ENCODE measurements at regions not wholly inside any gene's neighbourhood (a gene's known extent, or its start where the extent isn't known, plus 50 kb on each side); places are given as distances from the start of the nearest gene placed in this dataset.

GRCh38 chr4:145348291-145348690 lies 133.4 kb upstream of the SMAD1 start:
- H3K27ac Mint-ChIP-seq, result no peak overlapping the region
- TF ChIP-seq CTCF (conservative IDR thresholded peaks at IDR 0.05), result no peak

More at GRCh38 chr4:145348291-145348690, 133.4 kb upstream of the SMAD1 start:
- Histone ChIP-seq H3K4ac (ENCODE audit: low read depth, low read length) (no peak overlapping the region), H3K27ac (ENCODE audit: insufficient read length, low read depth, low read length) (no peak overlapping the region), H3K27me3 (ENCODE audit: insufficient read depth, low read length) (no peaks in the 10 kb centered on the region), H2BK120ac (ENCODE audit: low read depth, low read length, poor library complexity, severe bottlenecking) (no peak overlapping the region), H3K14ac (ENCODE audit: insufficient read depth, low read length) (no peak overlapping the region), H2BK15ac (ENCODE audit: low read depth, low read length) (no peak overlapping the region), H4K8ac (replicated peaks; ENCODE audit: insufficient read length, low read depth, low read length) (no peak overlapping the region), H4K20me1 (ENCODE audit: control insufficient read depth, insufficient read depth, insufficient read length) (no peaks in the 10 kb centered on the region), H4K91ac (ENCODE audit: insufficient read length, low read depth, low read length) (no peak overlapping the region), H3K4me1 (ENCODE audit: insufficient read depth, low read length) (no peaks in the 10 kb centered on the region), H3K79me2 (ENCODE audit: insufficient read depth, low read length) (no peaks in the 10 kb centered on the region), H2AK5ac (ENCODE audit: insufficient read length, low read length) (no peak overlapping the region), H3K56ac (ENCODE audit: insufficient read length, low read depth, low read length) (no peak overlapping the region), H2BK12ac (ENCODE audit: insufficient read length, low read depth, low read length) (no peak overlapping the region), H3K23ac (ENCODE audit: insufficient read length, low read depth, low read length) (no peak overlapping the region), H3T11ph (ENCODE audit: low read length) (no peak overlapping the region), H2BK5ac (ENCODE audit: insufficient read length, low read length) (no peak overlapping the region), H3K18ac (ENCODE audit: insufficient read length, low read depth, low read length) (no peak overlapping the region), H3K4me2 (ENCODE audit: insufficient read depth, insufficient read length, low read length) (no peak overlapping the region), H2AFZ (ENCODE audit: low read length) (no peak overlapping the region), H3K9me3 (ENCODE audit: control insufficient read depth, low read depth, low read length) (no peaks in the 10 kb centered on the region), H3K23me2 (ENCODE audit: insufficient read length, low read depth, low read length, poor library complexity, severe bottlenecking) (no peaks in the 10 kb centered on the region), H4K5ac (ENCODE audit: insufficient read length, low read depth, low read length) (no peak overlapping the region), H3K9ac (ENCODE audit: extremely low read depth, insufficient read length, low read length) (no peak overlapping the region), H2BK20ac (ENCODE audit: low read depth, low read length, poor library complexity, severe bottlenecking) (no peak overlapping the region), H3K79me1 (ENCODE audit: insufficient read depth, low read depth, low read length, poor library complexity, severe bottlenecking) (no peaks in the 10 kb centered on the region)
- no peak for DNase-seq
- Mint-ChIP-seq H3K9me3 (no peaks in the 10 kb centered on the region), H3K4me3 (no peak overlapping the region), H3K27me3 (ENCODE audit: low read depth) (peaks cover 1% of the 10 kb centered on the region), H3K36me3 (ENCODE audit: insufficient read depth in 1 of 3, low read depth in 3 of 3) (no peaks in the 10 kb centered on the region), H3K4me1 (peaks cover 6% of the 10 kb centered on the region in 2 experiments; a peak in 3 of 4 replicates)
- no CpG with 5 or more reads among the region's 4 CpGs for WGBS (ENCODE audit: extremely low coverage, insufficient read length, low lambda C conversion rate)
